ENCODE measurements at regions not wholly inside any gene's neighbourhood (a gene's known extent, or its start where the extent isn't known, plus 50 kb on each side); places are given as distances from the start of the nearest gene placed in this dataset.

DNA sequence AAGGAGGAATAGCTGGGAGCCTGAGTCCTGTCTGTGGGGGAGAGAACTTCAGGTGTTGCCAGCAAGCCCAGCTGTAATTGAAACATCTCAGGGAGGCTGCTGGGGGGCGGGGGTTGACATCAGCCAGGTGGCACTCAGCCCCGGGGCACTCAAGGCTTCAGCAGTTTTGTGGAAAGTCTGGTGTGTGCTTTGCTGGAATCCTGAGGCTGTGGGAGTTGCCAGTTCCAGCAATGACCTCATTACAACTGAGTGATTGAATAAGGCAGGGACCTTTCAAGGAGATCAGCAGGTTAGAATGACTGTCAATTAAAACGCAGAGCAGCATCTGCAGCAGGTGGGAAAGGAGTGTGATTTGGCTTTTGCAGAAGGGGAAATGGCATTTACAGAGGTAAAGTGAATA is 75.7 kb downstream of the FAM43A start:
- TF ChIP-seq SMC3 (IDR thresholded peaks at IDR 0.05; ENCODE audit: low read depth, low read length) (no peak), RAD21 (IDR thresholded peaks at IDR 0.05; ENCODE audit: low read length) (no peak), CEBPB (IDR thresholded peaks at IDR 0.05; ENCODE audit: low read depth, low read length) (no peak), POLR2A (IDR thresholded peaks at IDR 0.05; ENCODE audit: low read depth, low read length) (no peak), RCOR1 (IDR thresholded peaks at IDR 0.05; ENCODE audit: insufficient replicate concordance, low read length) (no peak), RFX5 (IDR thresholded peaks at IDR 0.05; ENCODE audit: low read depth, low read length) (no peak), MAFK (IDR thresholded peaks at IDR 0.05; ENCODE audit: low read depth, low read length) (no peak), NFE2L2 (IDR thresholded peaks at IDR 0.05; ENCODE audit: low read depth, low read length) (no peak), CHD1 (IDR thresholded peaks at IDR 0.05; ENCODE audit: low read depth, low read length) (no peak)
- TF ChIP-seq, protein P1, sequence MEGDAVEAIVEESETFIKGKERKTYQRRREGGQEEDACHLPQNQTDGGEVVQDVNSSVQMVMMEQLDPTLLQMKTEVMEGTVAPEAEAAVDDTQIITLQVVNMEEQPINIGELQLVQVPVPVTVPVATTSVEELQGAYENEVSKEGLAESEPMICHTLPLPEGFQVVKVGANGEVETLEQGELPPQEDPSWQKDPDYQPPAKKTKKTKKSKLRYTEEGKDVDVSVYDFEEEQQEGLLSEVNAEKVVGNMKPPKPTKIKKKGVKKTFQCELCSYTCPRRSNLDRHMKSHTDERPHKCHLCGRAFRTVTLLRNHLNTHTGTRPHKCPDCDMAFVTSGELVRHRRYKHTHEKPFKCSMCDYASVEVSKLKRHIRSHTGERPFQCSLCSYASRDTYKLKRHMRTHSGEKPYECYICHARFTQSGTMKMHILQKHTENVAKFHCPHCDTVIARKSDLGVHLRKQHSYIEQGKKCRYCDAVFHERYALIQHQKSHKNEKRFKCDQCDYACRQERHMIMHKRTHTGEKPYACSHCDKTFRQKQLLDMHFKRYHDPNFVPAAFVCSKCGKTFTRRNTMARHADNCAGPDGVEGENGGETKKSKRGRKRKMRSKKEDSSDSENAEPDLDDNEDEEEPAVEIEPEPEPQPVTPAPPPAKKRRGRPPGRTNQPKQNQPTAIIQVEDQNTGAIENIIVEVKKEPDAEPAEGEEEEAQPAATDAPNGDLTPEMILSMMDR (conservative IDR thresholded peaks at IDR 0.05; ENCODE audit: low read depth, low read length) = no peak

Data from IMR-90 (cell line).